Left renal cortex interstitium (tissue), 4 donors: ENCODE measurements at regions not wholly inside any gene's neighbourhood (a gene's known extent, or its start where the extent isn't known, plus 50 kb on each side); places are given as distances from the start of the nearest gene placed in this dataset.

ENCODE experiments used
- DNase-seq, 4 donors: peaks; one replicate each; pipeline ENCODE4 v3.0.0-alpha.2; 2013; ENCODE audit warnings: low read depth in 4 of 4, low spot score in 2 of 4, missing footprints in 1 of 4

DNA sequence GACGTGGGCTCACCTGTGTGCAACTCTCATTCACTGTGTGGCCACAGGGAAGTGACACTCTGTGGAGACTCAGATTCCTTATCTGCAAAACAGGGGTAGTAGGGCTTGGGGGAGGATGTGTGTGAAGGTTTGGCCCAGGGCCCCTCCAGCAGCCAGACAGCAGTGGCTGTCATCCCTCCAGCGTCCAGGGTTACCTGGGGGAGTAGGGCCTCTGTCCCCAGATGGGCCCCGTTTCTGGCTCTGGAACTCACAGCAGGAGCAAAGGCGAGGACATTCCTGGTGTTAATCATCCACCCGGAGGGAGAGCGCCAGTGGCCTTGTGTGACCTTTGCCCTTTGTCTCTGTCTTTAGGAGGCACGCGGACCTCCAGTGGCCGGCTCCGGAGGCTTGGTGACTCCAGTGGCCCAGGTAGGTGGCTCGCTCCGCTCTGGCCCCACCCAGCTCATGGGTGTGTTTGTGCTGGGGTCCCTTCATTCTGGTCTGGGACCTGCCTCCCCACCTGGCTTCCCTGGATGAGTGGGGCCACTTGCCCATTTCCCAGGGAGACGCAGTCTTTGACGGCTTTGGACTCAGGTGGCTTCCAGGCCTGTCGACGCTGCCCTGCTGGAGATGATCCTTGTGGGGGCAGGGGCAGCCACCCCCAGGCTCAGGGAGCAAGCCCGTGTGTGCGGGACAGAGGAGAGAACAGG lies 166.2 kb downstream of the SEC14L1 start:
- DNase-seq: no peak

DNA sequence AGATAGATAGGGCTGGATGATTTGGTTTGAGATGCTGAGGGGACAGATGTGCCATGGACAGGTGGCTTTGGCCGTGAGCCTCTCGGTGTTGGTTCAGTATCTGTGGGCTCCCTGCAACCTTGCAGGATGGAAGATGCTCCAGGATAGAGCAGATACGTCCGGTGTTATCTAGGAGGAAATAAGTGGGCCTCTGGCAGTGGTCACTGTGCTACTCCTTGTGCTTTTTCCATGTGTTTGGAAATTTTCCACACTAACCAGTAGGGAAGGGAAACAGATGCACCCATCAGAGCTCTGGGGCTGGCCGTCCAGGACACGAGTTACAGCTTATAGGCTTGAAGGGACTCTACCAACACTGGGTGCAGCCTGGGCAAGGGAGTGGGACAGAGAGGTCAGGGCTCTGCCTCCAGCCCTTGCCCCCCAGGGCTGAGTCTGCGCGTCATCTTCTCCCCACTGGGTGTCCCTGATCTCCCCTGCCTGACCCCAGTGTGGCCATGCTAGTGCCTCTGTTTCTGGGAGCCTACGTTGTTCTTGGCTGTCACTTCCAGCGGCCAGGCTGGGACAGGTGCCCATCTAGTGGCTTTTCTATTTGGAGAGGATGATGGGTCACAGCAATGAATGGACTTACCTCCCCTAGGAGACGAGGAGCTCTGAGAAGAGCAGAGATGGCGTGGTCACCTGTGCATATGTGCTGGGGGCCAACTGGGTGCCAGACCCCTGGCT lies 166.9 kb downstream of the SEC14L1 start:
- DNase-seq: no peak

DNA sequence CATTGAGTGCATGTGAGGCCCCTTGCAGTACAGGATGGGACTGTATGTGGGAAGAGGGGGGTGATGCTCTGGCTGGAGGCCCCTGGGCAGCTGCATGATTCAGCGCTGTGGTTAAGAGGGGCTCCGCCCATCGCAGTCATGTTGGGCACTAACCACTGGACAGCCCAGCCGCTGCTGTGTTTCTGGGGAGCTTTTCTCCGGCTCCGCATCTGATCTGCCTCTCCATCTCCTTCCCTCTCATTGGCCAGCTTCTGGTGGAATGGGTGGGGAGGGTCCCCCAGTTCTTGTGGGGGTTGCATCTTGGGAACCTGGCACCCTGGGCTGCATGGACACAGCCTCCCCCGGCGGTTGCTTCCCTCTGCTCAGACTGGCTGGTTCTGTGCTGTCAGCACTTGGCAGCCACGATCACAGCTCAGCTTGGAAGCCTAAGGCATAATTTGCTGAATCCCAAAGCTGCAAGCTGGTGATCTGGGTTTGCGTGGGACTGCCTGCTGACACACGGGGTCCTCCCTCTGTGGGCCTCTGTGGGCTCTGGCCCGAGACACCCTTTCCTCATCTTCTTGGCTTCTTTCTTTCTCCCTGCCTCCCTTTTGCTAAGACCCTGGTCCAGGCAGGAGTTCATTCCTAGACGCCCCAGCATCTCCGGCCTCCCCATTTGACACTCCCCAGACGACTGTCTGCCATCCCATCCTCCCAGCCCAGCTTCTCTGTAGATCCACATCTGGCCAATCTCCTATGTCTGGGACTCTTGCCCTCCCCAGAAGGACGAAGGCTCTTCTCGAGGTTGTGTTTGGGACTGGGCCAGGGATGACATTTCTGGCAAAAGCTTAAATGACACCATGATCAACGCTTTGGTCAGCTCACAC lies 168.3 kb downstream of the SEC14L1 start:
- no peak for DNase-seq

DNA sequence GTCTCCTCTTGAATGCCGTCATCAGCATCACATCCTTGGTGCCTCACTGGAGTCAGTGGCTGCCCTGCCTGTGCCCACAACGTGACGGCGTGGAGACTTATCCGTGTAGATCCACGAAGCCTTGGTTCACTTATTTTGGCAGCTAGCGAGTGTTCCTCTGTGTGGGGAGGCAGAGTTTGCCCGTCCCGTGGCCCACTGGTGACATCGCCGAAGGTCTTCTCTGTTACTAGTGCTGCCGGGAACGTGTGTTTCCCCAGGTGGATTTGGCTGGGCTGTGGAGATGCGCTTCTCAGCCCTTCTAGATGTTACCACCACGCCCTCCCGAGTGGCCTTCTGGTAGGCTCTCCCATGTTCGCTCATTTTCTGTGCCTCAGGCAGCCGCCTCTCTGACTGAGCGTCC lies 169.6 kb downstream of the SEC14L1 start:
- DNase-seq: no peak

DNA sequence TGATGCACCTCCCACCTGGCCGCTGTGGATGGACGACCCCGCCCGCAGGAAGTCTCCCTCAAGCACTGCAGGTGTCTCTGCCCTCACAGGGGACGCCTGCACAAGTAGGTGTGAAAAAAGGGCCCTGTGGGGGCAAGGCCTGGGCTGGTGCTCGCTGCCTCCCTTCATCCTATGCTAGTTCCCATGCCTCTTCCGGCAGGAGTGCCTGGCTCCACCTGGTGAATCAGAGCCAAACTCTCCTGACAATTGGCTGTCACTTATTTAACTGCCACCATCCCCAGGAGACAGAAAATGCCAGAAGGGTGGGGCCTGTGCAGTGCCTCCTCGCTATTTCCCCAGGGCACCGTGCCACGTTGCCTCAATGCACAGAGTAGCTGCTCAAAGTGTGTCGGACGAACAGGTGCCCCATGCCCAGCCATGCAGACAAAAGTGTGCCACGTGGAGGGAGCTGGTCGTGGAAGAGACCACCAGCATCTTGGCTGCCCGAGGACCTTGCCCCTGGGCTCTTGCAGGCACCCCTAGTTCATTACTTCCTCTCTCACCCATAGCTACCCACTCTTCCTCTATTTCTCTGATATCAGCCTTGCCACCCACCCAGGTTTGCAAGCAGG lies 170.7 kb downstream of the SEC14L1 start:
- DNase-seq: no peak

DNA sequence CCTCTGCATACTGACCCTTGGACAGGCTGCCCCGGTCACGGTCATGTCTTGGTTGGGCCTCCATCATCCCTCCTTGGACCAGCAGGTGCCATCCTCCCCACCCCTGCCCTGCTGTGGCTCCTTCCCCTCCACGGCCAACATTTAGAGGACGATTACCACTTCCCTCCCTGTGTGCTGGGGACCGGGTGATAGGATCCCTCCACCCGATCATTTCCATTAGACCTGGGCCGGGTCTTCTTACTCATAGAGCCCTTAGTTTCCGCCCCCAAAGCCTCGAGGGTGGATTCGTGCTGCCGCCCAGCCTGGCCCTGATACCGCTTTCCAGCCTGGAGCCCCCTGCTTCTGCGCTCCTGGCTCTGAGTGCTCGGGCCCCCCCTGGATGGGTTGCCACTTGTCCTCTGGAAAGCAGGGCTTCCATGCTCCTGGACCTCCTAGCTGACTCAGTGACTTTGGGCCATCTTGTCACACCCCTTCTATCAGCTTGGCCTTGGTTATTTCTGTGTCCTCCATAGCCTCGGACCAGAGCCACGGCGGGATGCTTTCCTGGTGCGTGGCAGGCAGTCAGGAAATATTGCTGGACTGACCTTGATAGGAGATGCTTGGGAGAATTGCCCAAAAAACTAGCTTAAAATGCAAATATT lies 171.4 kb downstream of the SEC14L1 start:
- no peak for DNase-seq

DNA sequence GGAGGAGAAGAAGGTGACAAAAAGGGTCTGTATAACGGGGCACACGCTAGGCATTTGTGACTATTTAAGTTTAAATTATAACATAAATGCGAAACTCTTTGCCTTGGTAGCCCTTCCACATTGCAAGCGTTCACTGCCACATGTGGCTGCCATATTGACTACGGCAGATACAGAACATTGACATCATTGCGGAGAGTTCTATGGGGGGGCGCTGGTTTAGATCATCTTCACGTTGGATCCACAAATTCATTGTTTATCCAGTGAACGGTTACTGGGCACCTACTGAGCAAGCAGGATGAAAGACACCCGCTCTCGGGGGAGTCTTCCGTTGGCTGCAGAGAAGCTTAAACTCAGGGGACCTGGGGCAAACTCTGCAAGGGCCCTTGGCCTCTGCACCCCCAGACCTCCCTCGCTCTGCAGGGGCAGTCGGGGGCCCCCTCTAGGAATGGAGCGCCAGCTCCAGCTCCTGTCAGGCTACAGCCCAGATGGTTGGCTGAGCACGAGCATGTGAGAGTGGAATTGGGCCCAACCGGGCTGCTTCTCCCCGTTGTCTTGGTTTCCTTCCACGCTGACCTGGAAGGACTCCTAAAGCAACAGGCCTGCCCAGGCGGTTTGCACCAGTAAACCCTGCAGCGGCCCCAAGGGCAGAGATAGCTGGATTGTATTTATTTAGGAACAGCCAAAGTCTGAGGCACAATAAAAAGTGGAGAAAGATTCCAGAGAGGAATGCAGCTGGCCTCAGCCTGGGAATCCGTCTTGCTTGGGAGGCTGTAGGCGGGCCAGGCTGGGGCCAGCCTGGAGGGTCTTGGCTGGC lies 172.2 kb downstream of the SEC14L1 start:
- DNase-seq: peak in 2 of 4 donors; percentile 55 to 84

DNA sequence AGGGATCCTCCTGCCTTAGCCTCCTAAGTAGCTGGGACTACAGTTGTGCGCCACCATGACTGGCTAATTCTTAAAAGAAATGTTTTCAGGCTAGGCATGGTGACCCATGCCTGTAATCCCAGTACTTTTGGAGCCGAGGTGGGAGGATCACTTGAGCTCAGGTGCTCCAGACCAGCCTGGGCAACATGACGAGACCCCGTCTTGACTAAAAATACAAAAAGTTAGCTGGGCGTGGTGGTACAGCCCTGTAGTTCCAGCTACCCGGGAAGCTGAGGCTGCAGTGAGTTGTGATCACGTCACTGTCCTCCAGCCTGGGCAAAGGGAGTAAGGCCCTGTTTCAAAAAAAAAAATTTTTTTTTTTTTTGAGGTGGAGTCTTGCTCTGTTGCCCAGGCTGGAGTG lies 173.1 kb downstream of the SEC14L1 start:
- no peak for DNase-seq

DNA sequence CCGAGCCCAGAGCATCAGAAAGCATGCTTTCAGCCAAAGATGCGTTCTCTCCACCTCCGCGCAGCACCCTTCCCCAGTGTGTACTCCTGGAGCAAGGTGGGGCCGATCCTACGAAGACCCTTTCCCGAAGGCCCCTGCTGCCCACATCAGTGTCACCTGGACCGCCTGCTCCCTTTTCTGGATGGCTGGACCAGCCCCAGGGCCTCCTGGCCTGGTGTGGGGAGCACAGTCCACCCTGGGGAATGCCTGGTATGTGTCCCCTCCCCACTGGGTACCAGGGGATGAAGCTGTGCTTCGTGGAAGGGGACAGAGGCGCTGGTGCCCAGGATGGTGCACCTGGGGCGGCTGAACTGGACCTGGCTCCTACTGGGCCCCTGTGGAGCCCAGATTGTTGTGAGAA lies 173.8 kb downstream of the SEC14L1 start:
- DNase-seq: no peak

DNA sequence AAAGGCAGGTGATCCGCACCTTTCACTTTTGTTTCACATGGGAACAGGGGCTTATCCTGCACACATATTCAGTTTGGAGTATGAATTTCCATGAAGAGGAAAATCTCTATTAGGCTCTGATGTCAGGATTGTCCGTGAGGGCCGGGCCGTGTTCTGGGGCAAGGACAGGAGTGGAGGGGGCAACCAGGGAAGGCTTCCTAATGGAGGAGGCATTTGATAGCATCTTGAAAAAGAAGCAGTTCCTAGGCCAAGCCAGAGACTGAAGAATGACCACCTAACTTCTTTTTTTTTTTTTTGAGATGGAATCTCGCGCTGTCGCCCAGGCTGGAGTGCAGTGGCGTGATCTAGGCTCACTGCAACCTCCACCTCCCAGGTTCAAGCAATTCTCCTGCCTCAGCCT lies 174.2 kb downstream of the SEC14L1 start:
- no peak for DNase-seq

DNA sequence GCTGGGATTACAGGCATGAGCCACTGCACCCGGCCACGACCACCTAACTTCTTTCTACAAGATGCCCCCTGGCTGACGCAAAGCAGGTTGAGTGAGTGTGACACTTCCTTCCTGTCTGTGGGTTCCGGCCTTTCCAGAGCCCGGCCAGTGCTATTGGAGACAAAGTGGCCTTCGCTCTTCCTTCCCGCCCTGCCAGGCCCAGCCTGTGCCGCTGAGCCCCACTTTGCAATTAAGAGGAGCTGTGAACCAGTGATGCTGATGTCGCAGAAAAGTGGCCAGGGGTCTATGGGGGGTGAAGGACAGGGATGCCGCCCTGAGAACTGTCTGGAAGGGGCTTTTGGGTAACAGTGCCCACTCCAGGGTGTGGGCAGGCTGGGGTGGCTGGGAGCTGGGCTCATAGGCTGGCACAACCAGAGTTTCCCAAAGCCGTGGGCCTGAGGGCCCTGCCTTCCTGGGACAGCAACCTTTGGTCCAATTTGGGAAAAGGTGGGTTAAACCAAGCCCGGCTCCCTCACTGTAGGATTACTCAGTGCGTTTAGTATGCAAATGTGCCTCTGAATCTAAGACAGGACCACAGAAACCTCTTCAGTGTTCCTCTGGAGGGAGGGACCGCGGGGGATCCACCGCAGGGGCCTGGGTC lies 174.9 kb downstream of the SEC14L1 start:
- DNase-seq: no peak

DNA sequence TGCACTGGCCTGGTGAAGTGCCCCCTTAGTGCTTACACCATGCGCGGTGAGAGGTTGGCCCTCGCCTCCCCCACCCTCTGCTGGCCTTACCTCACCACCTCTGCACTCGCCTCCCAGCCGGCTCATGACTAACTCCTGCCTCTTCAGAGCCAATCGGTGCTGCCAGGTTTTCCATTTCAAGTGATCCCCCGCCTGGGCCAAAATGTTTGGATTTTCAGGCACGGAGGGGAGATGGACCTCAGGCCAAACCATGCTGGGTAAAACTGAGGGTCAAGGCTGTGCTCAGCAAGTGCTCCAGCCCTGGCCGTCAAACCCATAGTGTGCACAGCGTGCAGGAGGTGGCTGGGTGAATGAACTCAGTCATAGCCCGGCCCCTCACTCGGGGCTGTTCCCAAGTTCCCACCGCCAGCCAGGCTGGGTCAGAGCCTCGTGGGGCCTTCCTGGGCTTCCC lies 175.4 kb downstream of the SEC14L1 start:
- no peak for DNase-seq

DNA sequence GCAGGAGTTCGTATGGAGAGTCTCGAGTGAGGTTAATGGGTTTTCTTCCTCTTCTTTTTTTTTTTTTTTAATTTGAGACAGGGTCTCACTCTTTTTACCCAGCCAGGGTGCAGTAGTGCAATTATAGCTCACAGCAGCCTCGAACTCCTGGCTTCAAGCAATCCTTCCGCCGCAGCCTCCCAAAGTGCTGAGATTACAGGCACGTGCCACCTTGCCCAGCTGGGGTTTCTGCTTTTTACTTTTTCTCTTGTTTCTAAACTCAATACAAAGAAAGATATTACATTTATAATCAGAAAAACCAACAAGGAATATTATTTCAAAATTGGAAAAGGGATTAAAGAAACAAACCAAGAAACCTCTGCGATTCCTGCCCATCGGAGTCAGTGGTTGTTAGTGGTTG lies 175.9 kb downstream of the SEC14L1 start:
- no peak for DNase-seq

DNA sequence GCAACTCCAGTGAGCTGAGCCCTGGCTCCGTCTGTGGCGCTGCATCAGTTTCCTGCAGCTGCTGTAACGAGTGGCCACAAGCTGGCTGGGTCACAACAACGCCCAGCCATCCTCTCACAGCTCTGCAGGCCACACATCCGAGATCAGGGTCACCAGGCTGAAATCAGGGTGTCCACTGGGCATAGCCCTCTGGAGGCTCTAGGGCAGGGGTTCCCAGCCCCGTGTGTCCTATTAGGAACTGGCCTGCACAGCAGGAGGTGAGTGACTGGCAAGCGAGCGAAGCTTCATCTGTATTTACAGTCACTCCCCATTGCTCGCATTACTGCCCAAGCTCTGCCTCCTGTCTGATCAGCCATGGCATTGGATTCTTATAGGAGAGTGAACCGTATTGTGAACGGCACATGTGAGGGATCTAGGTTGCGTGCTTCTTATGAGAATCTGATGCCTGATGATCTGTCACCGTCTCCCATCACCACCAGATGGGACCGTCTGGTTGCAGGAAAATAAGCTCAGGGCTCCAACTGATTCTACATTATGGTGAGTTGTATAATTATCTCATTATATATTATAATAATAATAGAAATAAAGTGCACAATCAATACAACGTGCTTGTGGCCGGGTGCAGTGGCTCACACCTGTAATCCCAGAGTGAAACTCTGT lies 176.5 kb downstream of the SEC14L1 start:
- no peak for DNase-seq

DNA sequence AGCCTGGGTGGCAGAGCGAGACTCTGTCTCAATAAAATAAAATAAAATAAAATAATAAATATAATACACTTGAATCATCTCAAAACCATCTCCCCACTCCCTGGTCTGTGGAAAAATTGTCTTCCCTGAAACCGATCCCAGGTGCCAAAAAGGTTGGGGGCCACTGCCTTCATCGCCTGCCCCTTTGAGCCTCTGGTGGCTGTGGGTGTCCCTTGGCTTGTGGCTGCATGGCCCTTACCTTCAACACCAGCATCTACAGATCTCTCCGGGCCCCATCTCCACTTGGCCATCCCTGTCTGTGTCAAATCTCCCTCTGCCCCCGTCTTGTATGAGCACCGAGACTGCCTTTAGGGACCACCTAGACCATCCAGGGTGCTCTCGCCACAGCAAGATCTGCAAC lies 177.3 kb downstream of the SEC14L1 start:
- no peak for DNase-seq

DNA sequence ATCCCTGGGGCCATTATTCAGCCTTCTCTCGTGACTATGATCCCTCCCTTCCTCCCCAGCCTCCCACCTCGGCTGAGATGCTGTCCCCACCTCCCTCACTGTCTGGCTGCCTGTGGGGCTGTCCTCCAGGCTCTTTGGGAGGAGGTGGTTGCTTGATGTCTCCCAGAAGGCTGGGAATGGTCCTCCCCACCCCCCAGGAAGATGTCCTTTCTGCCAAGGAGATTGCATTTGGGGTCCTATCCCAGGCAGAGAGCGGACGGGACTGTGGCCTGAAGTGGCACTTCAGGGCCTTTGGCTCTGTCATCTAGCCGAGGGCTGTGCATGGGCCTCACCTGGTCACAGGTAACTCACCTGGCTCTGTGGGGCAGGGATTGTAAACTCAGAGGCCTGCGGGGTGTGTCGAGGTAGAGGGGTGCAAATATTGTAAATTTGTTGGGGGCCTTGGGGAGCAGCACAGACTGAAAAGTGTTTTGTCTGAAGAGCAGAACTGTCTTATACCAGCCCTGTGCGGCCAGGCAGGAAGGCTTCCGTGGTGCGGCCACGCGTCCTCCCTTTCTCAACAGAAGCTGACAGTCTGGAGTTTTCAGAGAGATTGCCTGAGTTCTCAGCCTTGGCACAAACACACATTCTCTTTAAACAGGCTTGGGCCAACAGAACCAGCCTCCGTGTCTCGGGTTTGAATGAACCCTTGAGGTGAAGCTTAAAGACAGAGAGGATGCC lies 177.9 kb downstream of the SEC14L1 start:
- DNase-seq: no peak

DNA sequence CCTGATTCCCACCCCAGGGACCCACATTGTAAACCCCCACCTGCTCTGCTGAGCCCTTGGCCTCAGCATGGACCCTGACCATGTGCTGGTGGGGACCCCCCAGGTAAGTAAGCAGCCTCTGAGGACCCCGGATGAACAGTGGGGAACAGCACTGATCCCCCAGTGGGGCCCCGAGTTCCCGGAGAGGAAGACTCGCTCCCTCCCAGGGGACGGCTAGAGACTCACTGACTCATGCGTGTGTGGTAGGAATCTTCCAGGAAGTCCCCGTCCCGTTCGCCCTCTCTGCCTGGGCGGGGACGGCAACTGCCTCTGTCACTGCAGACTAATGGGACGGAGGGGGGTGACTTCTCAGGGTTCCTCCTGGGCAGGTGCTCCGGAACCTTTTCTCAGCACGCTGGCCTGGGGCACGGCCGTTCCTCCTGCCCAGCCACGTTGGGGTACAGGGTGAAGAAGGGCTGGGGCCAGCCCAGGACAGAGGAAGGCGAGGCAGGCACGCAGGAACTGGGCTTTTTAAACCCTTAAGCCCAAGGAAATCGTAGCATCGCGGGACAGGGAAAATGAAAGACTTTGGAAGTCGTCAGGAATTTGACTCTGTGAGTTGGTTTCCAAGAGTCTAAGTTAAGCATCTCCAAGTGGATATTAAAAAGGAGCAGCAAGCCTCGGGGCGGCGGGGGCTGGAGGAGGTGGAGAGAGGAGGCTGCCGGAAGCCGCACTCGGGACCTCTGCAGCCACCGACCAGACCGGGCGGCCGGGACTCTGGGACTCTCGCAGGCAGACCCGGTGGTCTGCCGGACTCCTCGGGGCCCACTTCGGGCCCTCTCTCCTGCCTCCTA lies 178.7 kb downstream of the SEC14L1 start:
- DNase-seq: no peak
